Liver (tissue), 3 donors: ENCODE measurements at regions not wholly inside any gene's neighbourhood (a gene's known extent, or its start where the extent isn't known, plus 50 kb on each side); places are given as distances from the start of the nearest gene placed in this dataset.

Source experiments
- GABPA ChIP-seq, 2 donors: IDR thresholded peaks in 1 of 2; conservative IDR thresholded peaks in 1 of 2; 2 replicates each; pipeline ENCODE4 v1.6.1; 2016; ENCODE audit warnings: antibody characterized with exemption in 2 of 2, mild to moderate bottlenecking in 1 of 2, moderate library complexity in 1 of 2
- HNF4A ChIP-seq, 2 donors: conservative IDR thresholded peaks; 2 replicates each; pipeline ENCODE4 v1.6.1; 2016; ENCODE audit warnings: antibody characterized with exemption in 2 of 2, mild to moderate bottlenecking in 2 of 2
- NR2F2 ChIP-seq: IDR thresholded peaks from 2 replicates; pipeline ENCODE4 v1.6.1; 2016; ENCODE audit warnings: antibody characterized with exemption
- TAF1 ChIP-seq: conservative IDR thresholded peaks from 2 replicates; pipeline ENCODE4 v1.6.1; 2016; ENCODE audit warnings: antibody characterized with exemption, mild to moderate bottlenecking
- YY1 ChIP-seq: IDR thresholded peaks from 2 replicates; pipeline ENCODE4 v1.6.1; 2016; ENCODE audit warnings: antibody characterized with exemption, mild to moderate bottlenecking
- TF ChIP-seq, protein P1 (sequence below): fragments of 150-350 bp; IDR thresholded peaks from 2 replicates; pipeline ENCODE4 v1.5.1; 2017; ENCODE audit warnings: improper control_type of control experiment, low read depth, low read length; ENCODE audit not compliant: missing input control
- donor health status: healthy.
- donor health status: healthy.

- TF ChIP-seq, protein P1, sequence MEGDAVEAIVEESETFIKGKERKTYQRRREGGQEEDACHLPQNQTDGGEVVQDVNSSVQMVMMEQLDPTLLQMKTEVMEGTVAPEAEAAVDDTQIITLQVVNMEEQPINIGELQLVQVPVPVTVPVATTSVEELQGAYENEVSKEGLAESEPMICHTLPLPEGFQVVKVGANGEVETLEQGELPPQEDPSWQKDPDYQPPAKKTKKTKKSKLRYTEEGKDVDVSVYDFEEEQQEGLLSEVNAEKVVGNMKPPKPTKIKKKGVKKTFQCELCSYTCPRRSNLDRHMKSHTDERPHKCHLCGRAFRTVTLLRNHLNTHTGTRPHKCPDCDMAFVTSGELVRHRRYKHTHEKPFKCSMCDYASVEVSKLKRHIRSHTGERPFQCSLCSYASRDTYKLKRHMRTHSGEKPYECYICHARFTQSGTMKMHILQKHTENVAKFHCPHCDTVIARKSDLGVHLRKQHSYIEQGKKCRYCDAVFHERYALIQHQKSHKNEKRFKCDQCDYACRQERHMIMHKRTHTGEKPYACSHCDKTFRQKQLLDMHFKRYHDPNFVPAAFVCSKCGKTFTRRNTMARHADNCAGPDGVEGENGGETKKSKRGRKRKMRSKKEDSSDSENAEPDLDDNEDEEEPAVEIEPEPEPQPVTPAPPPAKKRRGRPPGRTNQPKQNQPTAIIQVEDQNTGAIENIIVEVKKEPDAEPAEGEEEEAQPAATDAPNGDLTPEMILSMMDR = no peak
- no peak for TF ChIP-seq HNF4A (conservative IDR thresholded peaks at IDR 0.05)
- no peak for TF ChIP-seq NR2F2
- TF ChIP-seq YY1 = no peak
- TF ChIP-seq TAF1 = no peak
- TF ChIP-seq GABPA (IDR thresholded peaks at IDR 0.05 in 1 of 2, conservative IDR thresholded peaks at IDR 0.05 in 1 of 2) = no peak
These were observed 56.5 kb upstream of the FXR1 start for GRCh38 chr3:180855956-180856355.
